Activated naive CD4-positive, alpha-beta T cell treated with anti-CD3 and anti-CD28 coated beads, Interleukin-2, amount 50 U/mL, for 24 hours (primary cell): ENCODE measurements at regions not wholly inside any gene's neighbourhood (a gene's known extent, or its start where the extent isn't known, plus 50 kb on each side); places are given as distances from the start of the nearest gene placed in this dataset.

ENCODE experiments used
- H3K27ac Mint-ChIP-seq: one replicate; pipeline ENCODE4 v1.8.0; 2021; ENCODE audit warnings: mild to moderate bottlenecking, mixed read lengths
- H3K27me3 Mint-ChIP-seq: one replicate; pipeline ENCODE4 v1.8.0; 2021; ENCODE audit warnings: mixed read lengths
- H3K36me3 Mint-ChIP-seq: one replicate; pipeline ENCODE4 v1.8.0; 2021; ENCODE audit warnings: mixed read lengths
- H3K4me1 Mint-ChIP-seq: one replicate; pipeline ENCODE4 v1.8.0; 2021; ENCODE audit warnings: mixed read lengths
- H3K4me3 Mint-ChIP-seq: one replicate; pipeline ENCODE4 v1.8.0; 2021; ENCODE audit warnings: mild to moderate bottlenecking, mixed read lengths
- H3K9me3 Mint-ChIP-seq: one replicate; pipeline ENCODE4 v1.8.0; 2021; ENCODE audit warnings: mixed read lengths

- H3K4me3 Mint-ChIP-seq, result no peak overlapping the region
- H3K36me3 Mint-ChIP-seq, result no peaks in the 10 kb centered on the region
- H3K4me1 Mint-ChIP-seq, result no peaks in the 10 kb centered on the region
- H3K27ac Mint-ChIP-seq, result no peak overlapping the region
- peaks cover 3% of the 10 kb centered on the region for H3K27me3 Mint-ChIP-seq
- H3K9me3 Mint-ChIP-seq, result no peaks in the 10 kb centered on the region
Observed at GRCh38 chr3:59143447-59143846, 93.6 kb upstream of the CFAP20DC start.

GRCh38 chr3:59142556-59142955 lies 92.7 kb upstream of the CFAP20DC start:
- Mint-ChIP-seq H3K9me3 (no peaks in the 10 kb centered on the region), H3K4me3 (no peak overlapping the region)

GRCh38 chr3:59138966-59139365 lies 89.1 kb upstream of the CFAP20DC start:
- Mint-ChIP-seq H3K4me1 (no peaks in the 10 kb centered on the region), H3K9me3 (no peaks in the 10 kb centered on the region), H3K27me3 (no peaks in the 10 kb centered on the region), H3K4me3 (no peak overlapping the region), H3K27ac (no peak overlapping the region), H3K36me3 (no peaks in the 10 kb centered on the region)

More at GRCh38 chr3:59142556-59142955, 92.7 kb upstream of the CFAP20DC start:
- Mint-ChIP-seq H3K4me1 (no peaks in the 10 kb centered on the region), H3K27me3 (peaks cover 3% of the 10 kb centered on the region), H3K36me3 (no peaks in the 10 kb centered on the region), H3K27ac (no peak overlapping the region)

- Mint-ChIP-seq H3K27me3 (peaks cover 3% of the 10 kb centered on the region), H3K4me3 (no peak overlapping the region), H3K9me3 (no peaks in the 10 kb centered on the region), H3K36me3 (no peaks in the 10 kb centered on the region), H3K4me1 (no peaks in the 10 kb centered on the region), H3K27ac (no peak overlapping the region)
Observed at GRCh38 chr3:59137415-59137814, 87.6 kb upstream of the CFAP20DC start.

- H3K27me3 Mint-ChIP-seq, result peaks cover 3% of the 10 kb centered on the region
- no peaks in the 10 kb centered on the region for H3K9me3 Mint-ChIP-seq
- no peak overlapping the region for H3K4me3 Mint-ChIP-seq
- H3K4me1 Mint-ChIP-seq, result no peaks in the 10 kb centered on the region
- no peaks in the 10 kb centered on the region for H3K36me3 Mint-ChIP-seq
- H3K27ac Mint-ChIP-seq, result no peak overlapping the region
Observed at GRCh38 chr3:59136081-59136480, 86.3 kb upstream of the CFAP20DC start.

GRCh38 chr3:59135096-59135495 lies 85.3 kb upstream of the CFAP20DC start:
- H3K27me3 Mint-ChIP-seq, result peaks cover 3% of the 10 kb centered on the region
- H3K9me3 Mint-ChIP-seq, result no peaks in the 10 kb centered on the region
- H3K4me1 Mint-ChIP-seq, result no peaks in the 10 kb centered on the region
- no peak overlapping the region for H3K4me3 Mint-ChIP-seq
- H3K36me3 Mint-ChIP-seq, result no peaks in the 10 kb centered on the region
- no peak overlapping the region for H3K27ac Mint-ChIP-seq

- Mint-ChIP-seq H3K27me3 (peaks cover 3% of the 10 kb centered on the region), H3K36me3 (no peaks in the 10 kb centered on the region), H3K4me3 (no peak overlapping the region), H3K9me3 (no peaks in the 10 kb centered on the region), H3K4me1 (no peaks in the 10 kb centered on the region), H3K27ac (no peak overlapping the region)
Observed at GRCh38 chr3:59133311-59133710, 83.5 kb upstream of the CFAP20DC start.

GRCh38 chr3:59131016-59131766 lies 81.4 kb upstream of the CFAP20DC start:
- H3K9me3 Mint-ChIP-seq, result no peaks in the 10 kb centered on the region
- H3K27me3 Mint-ChIP-seq, result peaks cover 3% of the 10 kb centered on the region
- H3K27ac Mint-ChIP-seq, result no peak overlapping the region
- no peak overlapping the region for H3K4me3 Mint-ChIP-seq
- no peaks in the 10 kb centered on the region for H3K4me1 Mint-ChIP-seq
- H3K36me3 Mint-ChIP-seq, result no peaks in the 10 kb centered on the region

- no peaks in the 10 kb centered on the region for H3K4me1 Mint-ChIP-seq
- H3K27me3 Mint-ChIP-seq, result peaks cover 5% of the 10 kb centered on the region
- no peaks in the 10 kb centered on the region for H3K36me3 Mint-ChIP-seq
- no peaks in the 10 kb centered on the region for H3K9me3 Mint-ChIP-seq
- H3K27ac Mint-ChIP-seq, result no peak overlapping the region
- H3K4me3 Mint-ChIP-seq, result no peak overlapping the region
Observed at GRCh38 chr3:59128685-59129084, 78.9 kb upstream of the CFAP20DC start.

- H3K27ac Mint-ChIP-seq, result no peak overlapping the region
- no peak overlapping the region for H3K4me3 Mint-ChIP-seq
- no peaks in the 10 kb centered on the region for H3K36me3 Mint-ChIP-seq
- no peaks in the 10 kb centered on the region for H3K9me3 Mint-ChIP-seq
- no peaks in the 10 kb centered on the region for H3K4me1 Mint-ChIP-seq
- peaks cover 2% of the 10 kb centered on the region for H3K27me3 Mint-ChIP-seq
Observed at GRCh38 chr3:59127071-59127470, 77.2 kb upstream of the CFAP20DC start.

GRCh38 chr3:59126446-59126845 lies 76.6 kb upstream of the CFAP20DC start:
- peaks cover 2% of the 10 kb centered on the region for H3K27me3 Mint-ChIP-seq
- H3K9me3 Mint-ChIP-seq, result no peaks in the 10 kb centered on the region
- no peak overlapping the region for H3K4me3 Mint-ChIP-seq
- no peak overlapping the region for H3K27ac Mint-ChIP-seq
- no peaks in the 10 kb centered on the region for H3K4me1 Mint-ChIP-seq
- H3K36me3 Mint-ChIP-seq, result no peaks in the 10 kb centered on the region

- Mint-ChIP-seq H3K9me3 (no peaks in the 10 kb centered on the region), H3K4me3 (no peak overlapping the region), H3K36me3 (no peaks in the 10 kb centered on the region), H3K27ac (no peak overlapping the region), H3K27me3 (peaks cover 7% of the 10 kb centered on the region), H3K4me1 (no peaks in the 10 kb centered on the region)
Observed at GRCh38 chr3:59121346-59122144, 71.7 kb upstream of the CFAP20DC start.

GRCh38 chr3:59118928-59119327 lies 69.1 kb upstream of the CFAP20DC start:
- H3K36me3 Mint-ChIP-seq, result no peaks in the 10 kb centered on the region
- H3K27me3 Mint-ChIP-seq, result peaks cover 5% of the 10 kb centered on the region
- no peaks in the 10 kb centered on the region for H3K9me3 Mint-ChIP-seq
- no peak overlapping the region for H3K4me3 Mint-ChIP-seq
- no peak overlapping the region for H3K27ac Mint-ChIP-seq
- no peaks in the 10 kb centered on the region for H3K4me1 Mint-ChIP-seq

- Mint-ChIP-seq H3K4me3 (no peak overlapping the region), H3K9me3 (no peaks in the 10 kb centered on the region), H3K27ac (no peak overlapping the region), H3K27me3 (peaks cover 7% of the 10 kb centered on the region), H3K4me1 (no peaks in the 10 kb centered on the region), H3K36me3 (no peaks in the 10 kb centered on the region)
Observed at GRCh38 chr3:59117396-59117795, 67.6 kb upstream of the CFAP20DC start.

GRCh38 chr3:59116233-59116537 lies 66.4 kb upstream of the CFAP20DC start:
- no peak overlapping the region for H3K27ac Mint-ChIP-seq
- H3K27me3 Mint-ChIP-seq, result peaks cover 7% of the 10 kb centered on the region
- no peaks in the 10 kb centered on the region for H3K36me3 Mint-ChIP-seq
- no peaks in the 10 kb centered on the region for H3K9me3 Mint-ChIP-seq
- H3K4me1 Mint-ChIP-seq, result no peaks in the 10 kb centered on the region
- H3K4me3 Mint-ChIP-seq, result no peak overlapping the region

GRCh38 chr3:59115364-59116232 lies 65.8 kb upstream of the CFAP20DC start:
- Mint-ChIP-seq H3K27me3 (peaks cover 7% of the 10 kb centered on the region), H3K4me3 (no peak overlapping the region), H3K4me1 (no peaks in the 10 kb centered on the region), H3K36me3 (no peaks in the 10 kb centered on the region), H3K9me3 (no peaks in the 10 kb centered on the region), H3K27ac (no peak overlapping the region)
